Tibial nerve (tissue), 4 donors: ENCODE measurements at regions not wholly inside any gene's neighbourhood (a gene's known extent, or its start where the extent isn't known, plus 50 kb on each side); places are given as distances from the start of the nearest gene placed in this dataset.

Experiments
- EP300 ChIP-seq, 2 donors: sonication (generic); formaldehyde crosslinking; IDR thresholded peaks; one replicate each; pipeline ENCODE4 v1.6.1; 2017; ENCODE audit warnings: antibody characterized with exemption in 2 of 2, mild to moderate bottlenecking in 1 of 2
- POLR2A ChIP-seq, 2 donors: fragments of 450-650 bp; IDR thresholded peaks; one replicate each; pipeline ENCODE4 v1.6.1; 2017; ENCODE audit warnings: antibody characterized with exemption in 2 of 2, mild to moderate bottlenecking in 2 of 2, moderate library complexity in 2 of 2
- TF ChIP-seq, protein P1 (sequence below), 5 experiments: fragments of 200-600 bp in 3 of 5; fragments of 450-650 bp in 2 of 5; sonication (generic) in 3 of 5; IDR thresholded peaks; one replicate each; pipeline ENCODE4 v1.5.1; 2016 to 2019; ENCODE audit warnings: antibody characterized with exemption in 5 of 5, mild to moderate bottlenecking in 3 of 5, moderate library complexity in 2 of 5

DNA sequence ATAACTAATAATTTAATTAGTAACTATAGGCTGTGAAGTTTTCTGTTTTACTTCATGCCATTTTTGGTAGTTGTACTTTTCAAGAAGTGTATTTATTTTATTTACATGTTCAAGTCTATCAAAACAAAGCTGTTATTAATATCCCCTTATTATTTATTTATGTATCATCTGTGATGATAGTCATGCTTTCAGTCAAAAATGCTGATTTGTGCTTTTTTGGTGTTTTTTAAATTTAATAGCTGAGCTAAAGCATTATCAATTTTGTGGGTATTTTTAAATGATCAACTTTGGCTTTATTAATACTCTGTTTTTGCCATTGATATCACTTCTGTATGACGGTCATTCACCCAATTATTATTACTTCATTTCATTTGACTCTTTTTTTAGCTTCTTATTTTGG, 1229.2 kb upstream of the CADM2 start:
- TF ChIP-seq, protein P1, sequence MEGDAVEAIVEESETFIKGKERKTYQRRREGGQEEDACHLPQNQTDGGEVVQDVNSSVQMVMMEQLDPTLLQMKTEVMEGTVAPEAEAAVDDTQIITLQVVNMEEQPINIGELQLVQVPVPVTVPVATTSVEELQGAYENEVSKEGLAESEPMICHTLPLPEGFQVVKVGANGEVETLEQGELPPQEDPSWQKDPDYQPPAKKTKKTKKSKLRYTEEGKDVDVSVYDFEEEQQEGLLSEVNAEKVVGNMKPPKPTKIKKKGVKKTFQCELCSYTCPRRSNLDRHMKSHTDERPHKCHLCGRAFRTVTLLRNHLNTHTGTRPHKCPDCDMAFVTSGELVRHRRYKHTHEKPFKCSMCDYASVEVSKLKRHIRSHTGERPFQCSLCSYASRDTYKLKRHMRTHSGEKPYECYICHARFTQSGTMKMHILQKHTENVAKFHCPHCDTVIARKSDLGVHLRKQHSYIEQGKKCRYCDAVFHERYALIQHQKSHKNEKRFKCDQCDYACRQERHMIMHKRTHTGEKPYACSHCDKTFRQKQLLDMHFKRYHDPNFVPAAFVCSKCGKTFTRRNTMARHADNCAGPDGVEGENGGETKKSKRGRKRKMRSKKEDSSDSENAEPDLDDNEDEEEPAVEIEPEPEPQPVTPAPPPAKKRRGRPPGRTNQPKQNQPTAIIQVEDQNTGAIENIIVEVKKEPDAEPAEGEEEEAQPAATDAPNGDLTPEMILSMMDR (IDR thresholded peaks at IDR 0.05): no peak
- TF ChIP-seq POLR2A (IDR thresholded peaks at IDR 0.05) (no peak), EP300 (IDR thresholded peaks at IDR 0.05) (no peak)
